Mucosa of descending colon (tissue), 3 donors: ENCODE measurements at regions not wholly inside any gene's neighbourhood (a gene's known extent, or its start where the extent isn't known, plus 50 kb on each side); places are given as distances from the start of the nearest gene placed in this dataset.

ENCODE experiments used
- ATAC-seq: fragments of 200-7000 bp; cut with Tn5 transposase; one replicate; pipeline ENCODE4 v1.9.1; 2020; ENCODE audit warnings: mild to moderate bottlenecking, moderate library complexity
- DNase-seq, 3 donors: peaks; one replicate each; pipeline ENCODE4 v3.0.0-alpha.2; 2020
- H3K36me3 ChIP-seq: fragments of 200-600 bp; one replicate; pipeline ENCODE4 v1.8.0; 2021; ENCODE audit warnings: low read depth, mild to moderate bottlenecking
- H3K4me1 ChIP-seq: fragments of 200-600 bp; one replicate; pipeline ENCODE4 v1.8.0; 2021; ENCODE audit warnings: low read depth, mild to moderate bottlenecking
- H3K4me3 ChIP-seq: fragments of 200-600 bp; one replicate; pipeline ENCODE4 v1.8.0; 2021; ENCODE audit warnings: mild to moderate bottlenecking
- H3K9me3 ChIP-seq: fragments of 200-600 bp; one replicate; pipeline ENCODE4 v1.8.0; 2021; ENCODE audit warnings: mild to moderate bottlenecking
- CTCF ChIP-seq: fragments of 200-600 bp; IDR thresholded peaks from one replicate; pipeline ENCODE4 v1.8.0; 2022; ENCODE audit warnings: antibody characterized with exemption, mild to moderate bottlenecking
- intact Hi-C, 2 donors: fragments of 100-400 bp; cut with DNase I in 1 of 2; cut with micrococcal nuclease in 1 of 2; formaldehyde crosslinking; loops; one replicate each; pipeline versions ENCODE4 v1.11.0 to v1.11.1; 2022; cut with DNase I, micrococcal nuclease
- donor health status: DM: no; HTN: no; CAD: no; lungs with moderate emphysema.
- donor health status: DM: no; HTN: no; CAD: no.
- donor health status: DM: no; HTN: yes; CAD: no.

DNA sequence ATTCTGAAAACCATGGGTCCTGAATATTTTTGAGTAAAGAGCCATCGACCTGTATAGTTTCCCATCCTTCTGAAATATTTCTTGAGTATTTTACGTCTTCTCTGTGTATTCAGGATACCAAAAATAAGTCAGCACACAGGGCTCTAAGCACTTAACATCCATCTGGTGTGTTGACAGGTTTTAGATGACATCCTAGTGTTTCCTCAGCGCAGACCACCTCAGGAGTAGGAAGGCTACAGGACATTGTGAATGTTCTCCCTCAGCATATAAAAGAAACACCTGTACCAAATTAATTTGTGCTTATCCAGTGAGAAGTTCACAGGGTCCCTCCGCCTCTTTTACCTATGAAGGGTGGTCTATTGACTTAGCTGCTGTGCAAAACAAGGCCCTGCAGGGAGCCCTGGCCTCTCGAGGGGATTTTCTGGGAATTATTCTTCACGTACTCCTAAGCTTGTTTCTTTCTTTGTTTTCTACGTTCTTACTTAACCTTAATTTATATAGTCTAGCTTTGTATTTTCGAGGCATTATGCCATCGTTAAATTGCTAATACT, 241.8 kb downstream of the FBXO8 start:
- DNase-seq (no peak), ATAC-seq (no peak)
- no peak for TF ChIP-seq CTCF
- intact Hi-C loops: no loop called here
- no peaks in the 10 kb centered on the region for H3K9me3 ChIP-seq
- no peak overlapping the region for H3K4me3 ChIP-seq
- no peaks in the 10 kb centered on the region for H3K36me3 ChIP-seq
- no peaks in the 10 kb centered on the region for H3K4me1 ChIP-seq

- H3K4me1 ChIP-seq: no peaks in the 10 kb centered on the region
- DNase-seq: no peak
- no peak for ATAC-seq
- TF ChIP-seq CTCF: no peak
- no peak overlapping the region for H3K4me3 ChIP-seq
- H3K9me3 ChIP-seq: no peaks in the 10 kb centered on the region
- intact Hi-C loops: no loop called here
- no peaks in the 10 kb centered on the region for H3K36me3 ChIP-seq
Observed at GRCh38 chr4:174040287-174040686, 243.2 kb downstream of the FBXO8 start.

- ATAC-seq: no peak
- intact Hi-C loops: no loop called here
- Histone ChIP-seq H3K4me3 (no peak overlapping the region), H3K4me1 (no peaks in the 10 kb centered on the region), H3K36me3 (no peaks in the 10 kb centered on the region), H3K9me3 (no peaks in the 10 kb centered on the region)
- no peak for TF ChIP-seq CTCF
- DNase-seq: no peak
Observed at GRCh38 chr4:174038481-174038880, 245.0 kb downstream of the FBXO8 start.

DNA sequence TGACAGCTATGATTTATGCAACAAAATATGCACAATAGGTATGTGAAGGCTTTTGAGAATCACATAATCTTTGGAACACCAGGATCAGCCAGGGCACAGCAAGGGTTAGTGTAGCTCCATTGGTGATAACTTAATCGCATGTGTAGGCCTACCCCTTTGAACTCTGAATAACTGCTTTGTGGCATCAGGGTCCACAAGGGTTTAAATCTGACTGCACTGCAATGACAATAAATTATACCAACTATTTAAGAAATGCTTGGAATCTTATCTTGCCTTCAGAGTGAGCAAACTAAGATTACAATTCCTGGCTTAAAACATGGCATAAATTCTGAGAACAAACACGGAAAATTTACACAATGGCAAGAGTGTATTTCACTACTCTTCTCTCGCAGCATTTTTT, 245.8 kb downstream of the FBXO8 start:
- no peak for ATAC-seq

GRCh38 chr4:174037049-174037448, 246.4 kb downstream of the FBXO8 start:
- intact Hi-C loops: no loop called here
- Histone ChIP-seq H3K9me3 (no peaks in the 10 kb centered on the region), H3K4me3 (no peak overlapping the region), H3K4me1 (no peaks in the 10 kb centered on the region), H3K36me3 (no peaks in the 10 kb centered on the region)
- TF ChIP-seq CTCF: no peak
- DNase-seq (no peak), ATAC-seq (no peak)

More for the DNA sequence above, 245.8 kb downstream of the FBXO8 start:
- no peaks in the 10 kb centered on the region for H3K4me1 ChIP-seq
- H3K4me3 ChIP-seq: no peak overlapping the region
- H3K36me3 ChIP-seq: no peaks in the 10 kb centered on the region
- intact Hi-C loops: no loop called here
- no peak for DNase-seq
- TF ChIP-seq CTCF: no peak
- H3K9me3 ChIP-seq: no peaks in the 10 kb centered on the region

DNA sequence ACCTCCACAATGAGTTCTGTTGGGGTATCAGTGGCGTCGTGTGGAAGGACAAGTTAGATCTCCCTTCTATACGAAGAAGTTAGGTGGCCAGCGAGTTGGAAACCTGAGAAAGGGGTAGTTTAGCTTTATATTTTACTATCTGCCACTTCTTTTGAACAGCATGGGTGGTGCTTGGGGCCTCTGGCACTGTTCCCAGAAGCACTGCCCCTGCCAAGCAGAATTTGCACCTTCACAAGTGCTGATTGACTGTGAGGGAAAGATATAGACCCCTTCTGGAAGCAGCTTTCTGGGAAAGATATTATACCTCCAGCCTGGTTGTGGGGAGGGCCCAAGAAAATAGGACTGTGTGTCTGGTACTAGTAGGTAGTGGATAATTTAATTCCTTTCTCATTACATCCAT, 246.9 kb downstream of the FBXO8 start:
- Histone ChIP-seq H3K36me3 (no peaks in the 10 kb centered on the region), H3K4me3 (no peak overlapping the region), H3K9me3 (no peaks in the 10 kb centered on the region), H3K4me1 (no peaks in the 10 kb centered on the region)
- ATAC-seq (no peak), DNase-seq (no peak)
- no peak for TF ChIP-seq CTCF
- intact Hi-C loops: no loop called here
